ENCODE measurements at regions not wholly inside any gene's neighbourhood (a gene's known extent, or its start where the extent isn't known, plus 50 kb on each side); places are given as distances from the start of the nearest gene placed in this dataset.

DNA sequence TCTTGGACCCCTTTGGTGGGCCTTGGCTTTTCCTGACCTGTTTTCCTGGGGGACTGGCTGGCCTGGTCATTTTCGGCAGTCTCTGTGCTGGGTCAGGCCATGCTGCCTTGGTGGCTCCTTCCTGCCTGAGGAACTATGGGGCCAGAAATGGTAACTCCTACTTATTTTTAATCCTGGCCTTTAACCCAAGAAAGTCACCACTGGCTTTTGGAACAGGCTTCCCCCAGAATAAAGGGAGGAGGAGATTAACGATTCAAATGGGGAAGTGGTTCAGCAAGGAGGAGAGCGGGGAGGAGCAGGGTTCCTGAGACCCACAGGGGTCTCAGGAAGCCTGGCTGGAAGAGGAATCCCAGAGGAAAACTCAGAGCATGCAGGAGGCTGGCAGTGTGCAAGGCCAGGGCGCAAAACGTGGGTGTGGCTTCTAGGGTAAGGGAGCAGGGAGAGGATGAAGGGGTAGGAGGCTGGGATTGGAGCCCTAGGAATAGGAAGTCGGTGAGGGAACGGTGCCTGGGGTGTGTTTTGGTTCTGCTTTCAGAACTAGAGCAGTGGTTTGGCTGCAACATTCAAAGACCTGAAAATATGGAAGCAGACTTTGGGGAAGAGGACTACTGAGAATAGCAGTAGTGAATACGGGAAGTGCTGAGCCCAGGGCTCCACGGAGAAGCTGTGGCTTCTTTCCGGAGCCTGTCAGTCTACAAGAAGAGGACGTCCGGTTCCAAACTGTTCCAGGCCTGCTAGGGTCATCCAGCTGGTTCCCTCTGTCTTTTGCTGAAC lies 271.1 kb upstream of the KLF4 start:
- peak in 1 of 2 donors; percentile 1 for DNase-seq (ENCODE audit: low read depth in 2 of 2)

DNA sequence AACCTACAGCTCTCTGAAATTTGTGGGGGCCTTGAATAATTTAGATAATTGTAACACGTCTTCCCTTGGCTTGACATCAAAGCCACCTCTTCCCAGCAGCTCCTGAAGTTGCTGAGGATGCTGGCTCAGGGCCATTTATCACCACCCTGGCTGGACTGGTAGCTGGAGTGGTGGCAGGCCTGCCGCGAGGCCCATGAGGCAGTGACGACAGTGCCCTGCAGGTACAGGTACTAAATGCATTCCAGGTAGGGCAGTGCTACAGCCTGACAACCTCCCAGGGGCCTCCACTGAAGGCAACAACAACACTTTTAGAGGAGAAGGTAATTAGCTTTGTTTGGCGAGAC lies 270.2 kb upstream of the KLF4 start:
- no peak for DNase-seq (ENCODE audit: low read depth in 2 of 2)

DNA sequence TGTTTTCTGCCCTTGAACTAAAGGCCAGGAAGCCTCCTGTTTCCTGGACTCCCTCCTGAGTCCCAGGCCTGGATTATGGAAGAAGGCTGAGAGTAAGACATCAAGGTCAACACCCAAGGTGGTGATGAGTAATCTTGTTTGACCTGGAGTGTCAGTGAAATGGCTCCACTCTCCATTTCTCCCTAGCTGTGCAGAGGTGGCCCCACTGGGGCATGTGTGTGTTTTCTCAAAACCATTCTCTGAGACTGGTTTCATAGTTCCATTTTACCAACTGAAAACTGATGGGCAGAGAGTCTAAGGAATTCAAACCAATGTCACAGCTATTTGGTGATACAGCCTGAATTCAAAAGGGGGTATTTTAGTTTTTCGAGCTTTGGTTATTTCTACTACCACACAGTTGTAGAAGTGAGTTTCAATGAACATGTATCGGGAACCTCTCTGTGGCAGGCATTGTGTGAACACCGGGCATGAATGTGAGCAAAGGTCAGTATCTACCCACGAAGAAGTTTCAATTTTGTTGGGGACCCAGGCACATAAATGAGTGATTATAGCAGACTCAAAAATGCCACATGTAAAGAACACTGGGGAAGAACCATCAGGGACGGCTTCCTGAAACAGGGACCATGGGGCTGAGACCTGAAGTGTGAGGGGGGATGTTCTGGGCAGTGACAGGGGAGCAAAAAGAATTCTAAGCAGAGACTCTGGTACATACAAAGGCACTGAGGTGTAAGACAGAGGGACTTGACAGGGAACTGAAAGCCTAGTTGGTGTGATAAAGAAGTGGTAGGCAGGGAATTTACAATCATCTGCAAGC lies 269.6 kb upstream of the KLF4 start:
- no peak for DNase-seq (ENCODE audit: low read depth in 2 of 2)

DNA sequence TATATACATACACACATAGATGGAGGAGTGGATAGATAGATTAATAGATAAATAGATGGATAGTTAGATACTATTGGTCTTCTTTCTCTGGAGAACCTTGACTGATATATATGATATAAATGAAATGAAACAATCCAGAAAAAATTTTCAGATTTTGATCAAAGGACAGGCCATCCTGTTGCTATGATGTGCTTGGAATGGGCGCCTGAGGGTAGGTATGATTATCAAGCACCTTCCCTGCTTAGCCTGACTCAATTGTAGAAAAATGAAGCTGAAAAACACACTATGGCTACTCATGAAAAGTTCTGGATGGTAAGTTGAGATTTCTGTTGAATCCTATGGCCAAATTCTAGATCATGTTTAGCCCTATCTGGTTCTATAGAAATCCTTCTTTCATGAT lies 266.5 kb upstream of the KLF4 start:
- DNase-seq (ENCODE audit: low read depth in 2 of 2) = no peak

DNA sequence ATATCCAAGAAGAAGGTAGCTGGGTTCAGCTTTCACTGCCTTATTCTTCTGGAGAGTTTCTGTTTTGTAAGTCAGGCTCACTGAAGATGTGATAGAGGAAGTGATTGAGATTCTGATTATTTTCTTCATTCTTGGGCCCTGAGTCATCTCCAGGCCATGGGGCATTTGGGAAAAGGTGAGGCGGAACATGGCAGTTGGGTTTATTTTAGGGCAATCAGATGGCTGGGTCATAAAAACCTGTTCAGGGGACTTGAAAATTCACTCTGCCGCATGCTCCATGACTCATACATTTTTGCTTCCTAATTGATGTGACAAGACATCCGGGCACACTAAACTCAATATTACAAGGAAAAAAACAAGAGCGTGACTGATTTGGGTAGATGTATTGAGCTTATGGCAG lies 265.7 kb upstream of the KLF4 start:
- DNase-seq (ENCODE audit: low read depth in 2 of 2) = no peak

DNA sequence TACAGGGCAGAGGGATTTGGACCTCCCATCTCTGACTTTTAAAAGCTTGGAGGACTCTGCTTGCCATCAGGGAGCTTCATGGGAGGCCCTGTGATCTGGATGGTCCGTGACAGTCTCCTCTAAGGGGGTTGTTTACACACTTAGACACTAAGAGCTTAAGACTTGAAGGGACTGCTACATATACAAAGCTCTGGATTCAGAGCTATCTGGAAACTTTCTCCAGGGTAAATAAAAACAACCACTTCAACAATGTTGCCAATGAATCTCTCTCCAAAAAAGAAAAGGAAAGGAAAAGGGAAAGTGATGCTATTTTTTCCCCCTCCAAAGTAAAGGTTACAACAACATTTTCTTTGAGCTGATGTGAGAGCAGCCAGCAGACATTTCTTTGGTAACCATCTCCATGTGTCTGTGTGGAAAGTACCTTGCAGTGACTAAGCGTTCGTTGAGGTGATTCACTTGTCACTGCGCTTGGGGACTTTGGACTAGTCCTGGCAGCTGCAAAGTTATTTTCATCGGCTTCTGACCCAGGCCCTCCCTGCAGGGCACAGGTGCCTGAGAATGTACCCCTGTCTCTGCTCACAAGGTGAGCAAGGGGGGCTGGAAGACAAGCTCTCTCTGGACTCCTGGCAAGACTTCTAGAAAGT lies 262.1 kb upstream of the KLF4 start:
- no peak for DNase-seq (ENCODE audit: low read depth in 2 of 2)

DNA sequence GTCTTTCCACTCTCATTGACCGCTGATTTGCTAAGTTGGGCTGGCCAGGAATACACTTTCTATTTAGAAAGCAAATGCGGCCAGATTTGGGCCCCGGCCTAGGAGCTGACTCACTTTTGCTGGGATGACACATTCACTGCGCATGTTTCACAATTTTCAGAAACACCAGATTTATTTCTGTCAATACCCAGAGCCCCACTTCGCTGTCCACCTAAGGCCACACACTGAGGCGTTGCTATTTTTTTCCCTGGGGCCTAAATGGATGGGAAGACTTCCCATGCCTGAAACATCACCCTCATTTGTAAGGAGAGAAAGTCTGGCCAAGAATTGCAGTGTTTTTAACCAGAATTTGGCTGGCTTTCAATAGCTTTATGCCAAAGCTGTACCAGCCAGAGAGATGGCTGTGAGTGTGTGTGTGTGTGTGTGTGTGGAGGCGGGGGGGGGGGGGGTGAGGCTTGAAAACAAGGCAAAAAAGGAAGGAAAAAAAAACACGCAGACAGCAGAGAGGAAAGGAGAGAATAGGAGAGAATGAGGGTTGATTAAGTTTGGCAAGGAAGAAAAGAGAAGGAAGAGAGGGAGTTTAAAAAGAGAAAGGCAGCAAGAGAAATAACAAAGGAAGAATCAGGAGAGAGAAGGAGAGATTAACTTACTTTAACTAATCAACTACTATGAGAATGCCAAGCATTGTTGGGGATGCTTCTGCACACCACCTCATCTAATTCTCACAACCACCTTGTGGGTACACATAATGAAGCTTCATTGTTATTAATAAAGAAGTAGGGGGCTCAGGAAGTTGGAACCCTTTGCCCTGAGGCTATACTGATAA lies 261.4 kb upstream of the KLF4 start:
- DNase-seq (ENCODE audit: low read depth in 2 of 2) = no peak

DNA sequence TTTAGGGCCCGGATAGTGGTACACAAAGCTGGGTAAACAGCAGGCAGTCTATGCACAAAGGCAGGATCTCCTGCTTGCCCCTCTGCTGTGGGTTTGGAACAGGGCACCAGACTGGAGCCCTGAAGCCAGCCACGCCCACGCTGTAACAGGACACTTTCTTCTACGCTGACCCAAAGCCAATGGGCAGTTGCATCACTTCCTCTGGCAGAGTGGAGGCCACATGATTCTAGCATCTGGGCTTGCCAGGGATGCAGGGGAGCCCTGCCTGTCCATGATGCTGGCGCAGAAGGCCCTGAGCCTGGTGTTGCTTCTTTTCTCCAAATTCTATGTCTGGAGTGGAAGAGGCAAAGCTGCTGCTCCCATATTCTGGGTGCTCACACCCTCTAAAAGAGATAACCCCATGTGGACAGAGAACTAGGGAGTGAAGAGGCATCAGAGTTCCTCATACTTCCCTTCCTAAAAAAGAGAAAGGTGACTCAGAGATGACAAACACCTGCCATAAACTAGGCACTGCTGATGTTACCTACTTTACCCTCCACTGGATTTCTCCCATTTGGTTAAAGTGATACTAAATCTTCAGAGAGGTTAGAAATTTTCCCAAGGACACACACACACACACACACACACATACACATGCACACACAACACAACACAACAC lies 260.3 kb upstream of the KLF4 start:
- DNase-seq (ENCODE audit: low read depth in 2 of 2) = no peak

DNA sequence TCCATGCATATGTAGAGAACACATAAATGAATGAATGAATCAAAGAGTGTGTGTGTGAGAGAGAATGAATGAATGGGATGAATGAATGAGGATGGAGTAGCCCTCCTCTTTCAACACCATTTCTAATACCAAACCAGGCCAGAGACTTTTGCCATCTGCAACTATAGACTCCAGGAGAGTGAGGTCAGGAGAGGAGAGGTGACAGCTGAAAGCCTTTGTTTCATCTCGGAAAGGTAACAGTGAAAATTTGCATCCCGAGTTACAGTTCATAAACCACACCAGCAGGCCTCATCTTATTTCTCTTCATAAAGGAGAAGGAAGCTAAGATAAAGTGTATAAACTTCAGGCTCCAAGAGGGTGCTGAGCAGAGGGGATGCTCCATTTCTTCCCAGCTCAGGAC lies 255.3 kb upstream of the KLF4 start:
- no peak for DNase-seq (ENCODE audit: low read depth in 2 of 2)

DNA sequence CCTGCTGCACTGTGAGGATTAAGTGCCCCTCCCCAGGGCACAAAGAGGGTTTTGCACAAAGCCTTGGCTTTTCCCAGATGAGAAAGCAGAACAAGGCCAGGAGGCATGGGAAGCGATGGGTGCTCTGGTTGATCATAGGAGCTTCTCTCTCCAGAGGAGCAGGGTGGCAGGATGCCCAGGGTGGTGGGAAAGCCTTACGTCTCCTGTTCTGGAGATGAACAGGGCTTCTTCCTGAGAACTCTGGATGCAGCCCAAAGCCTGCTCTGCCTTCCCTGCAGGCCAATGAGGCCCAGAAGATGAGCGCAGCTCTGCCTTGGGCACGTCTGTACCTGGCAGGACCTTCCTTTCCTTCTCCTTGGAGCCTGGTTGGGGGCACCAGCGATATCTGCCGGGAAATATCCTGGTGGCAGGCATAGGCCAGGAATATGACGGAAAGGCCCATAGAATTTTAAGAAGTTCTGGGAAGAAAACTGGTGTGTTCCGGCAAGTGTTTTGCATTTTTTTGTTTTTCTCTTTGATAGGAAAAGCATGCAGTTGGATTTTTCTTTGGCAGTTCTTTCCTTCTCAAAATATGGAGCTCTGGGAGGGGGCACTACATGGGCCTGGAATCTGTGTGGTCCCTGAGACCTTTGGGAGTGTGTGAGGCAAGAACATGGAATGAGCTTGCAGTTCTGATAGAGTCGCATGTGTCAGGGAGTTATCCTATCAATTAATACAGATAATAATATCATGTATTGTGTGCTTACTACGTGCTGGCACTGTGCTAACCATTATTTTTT lies 253.2 kb upstream of the KLF4 start:
- no peak for DNase-seq (ENCODE audit: low read depth in 2 of 2)

DNA sequence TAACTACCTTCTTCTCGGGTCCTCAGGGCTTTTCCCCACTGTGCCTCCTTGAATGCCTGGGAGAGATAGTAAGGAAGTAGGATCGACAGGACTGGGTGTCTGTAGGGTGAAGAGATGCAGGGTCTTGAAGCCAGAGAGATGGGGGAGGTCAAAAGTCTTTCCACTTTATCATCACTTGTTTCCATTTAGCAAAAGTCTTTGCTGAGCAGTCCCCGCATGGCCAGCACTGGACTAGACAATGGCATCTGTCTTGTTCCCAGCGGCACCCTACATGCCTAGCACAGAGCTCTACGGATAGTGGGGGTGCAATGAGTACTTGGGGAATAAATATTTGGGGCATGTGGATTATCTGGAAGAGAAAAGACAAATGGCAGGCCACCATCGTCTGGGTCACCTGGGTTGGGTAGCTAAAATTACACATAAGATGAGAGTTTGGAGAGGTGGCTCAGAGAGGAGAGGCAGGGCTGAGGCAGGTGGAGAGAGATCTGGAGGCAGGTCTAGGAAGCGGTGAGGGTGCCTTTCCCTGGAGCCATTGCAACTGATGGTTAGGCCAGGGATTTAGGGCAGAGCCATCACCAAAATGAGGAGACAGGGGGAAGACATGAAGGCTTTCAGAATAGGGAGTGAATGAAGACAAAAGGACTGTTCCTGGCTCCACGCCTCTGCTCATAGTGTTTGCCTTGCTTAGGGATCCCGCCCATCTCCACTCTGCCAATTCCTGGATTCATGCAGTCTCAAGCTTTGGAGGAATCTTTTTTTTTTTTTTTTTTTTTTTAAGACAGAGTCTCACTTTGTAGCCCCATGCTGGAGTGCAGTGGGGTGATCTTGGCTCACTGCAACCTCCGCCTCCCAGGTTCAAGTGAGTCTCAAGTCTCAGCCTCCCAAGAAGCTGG lies 250.8 kb upstream of the KLF4 start:
- no peak for DNase-seq (ENCODE audit: low read depth in 2 of 2)

DNA sequence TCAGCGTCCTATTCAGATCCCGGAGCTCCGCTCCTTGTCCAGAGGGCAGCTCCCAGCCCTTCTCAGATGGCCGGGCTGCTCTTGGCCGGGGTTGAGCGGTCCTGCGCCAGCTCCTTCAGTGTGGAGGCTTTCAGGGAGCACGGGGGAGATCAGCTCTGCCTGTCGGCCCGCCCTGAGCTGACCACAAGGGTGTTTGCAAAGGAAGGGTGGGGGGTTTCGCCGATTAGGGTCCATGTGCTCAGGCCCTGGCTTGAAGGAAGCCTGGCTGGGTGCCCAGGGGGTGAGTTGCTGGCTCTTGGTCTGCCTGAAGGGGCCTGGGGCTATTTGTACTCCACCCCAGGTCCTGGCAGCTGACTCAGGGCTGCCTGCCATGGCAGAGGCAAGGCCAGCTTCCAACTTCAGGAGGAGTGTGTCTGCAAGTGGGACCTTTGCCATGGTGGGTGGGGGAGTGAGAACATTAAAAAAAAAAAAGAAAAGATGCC lies 250.1 kb upstream of the KLF4 start:
- DNase-seq (ENCODE audit: low read depth in 2 of 2) = no peak

DNA sequence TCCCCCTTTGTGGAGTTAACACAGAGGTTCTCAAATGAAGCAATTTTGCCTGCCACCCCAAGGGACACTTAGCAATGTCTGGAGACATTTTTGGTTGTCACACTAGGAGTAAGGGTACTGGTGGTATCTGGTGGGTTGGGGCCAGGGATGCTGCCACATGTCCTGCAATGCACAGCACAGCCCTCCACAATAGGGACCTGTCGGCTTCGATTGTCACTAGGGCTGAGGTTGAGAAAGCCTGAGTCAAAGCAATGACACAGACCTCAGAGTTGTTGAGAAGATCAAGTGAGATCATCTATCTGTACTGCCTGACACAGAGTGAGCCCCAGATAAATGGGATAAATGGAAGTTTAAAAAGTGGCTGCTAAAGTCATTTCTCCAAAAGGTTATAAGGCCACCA lies 249.2 kb upstream of the KLF4 start:
- DNase-seq (ENCODE audit: low read depth in 2 of 2) = no peak

DNA sequence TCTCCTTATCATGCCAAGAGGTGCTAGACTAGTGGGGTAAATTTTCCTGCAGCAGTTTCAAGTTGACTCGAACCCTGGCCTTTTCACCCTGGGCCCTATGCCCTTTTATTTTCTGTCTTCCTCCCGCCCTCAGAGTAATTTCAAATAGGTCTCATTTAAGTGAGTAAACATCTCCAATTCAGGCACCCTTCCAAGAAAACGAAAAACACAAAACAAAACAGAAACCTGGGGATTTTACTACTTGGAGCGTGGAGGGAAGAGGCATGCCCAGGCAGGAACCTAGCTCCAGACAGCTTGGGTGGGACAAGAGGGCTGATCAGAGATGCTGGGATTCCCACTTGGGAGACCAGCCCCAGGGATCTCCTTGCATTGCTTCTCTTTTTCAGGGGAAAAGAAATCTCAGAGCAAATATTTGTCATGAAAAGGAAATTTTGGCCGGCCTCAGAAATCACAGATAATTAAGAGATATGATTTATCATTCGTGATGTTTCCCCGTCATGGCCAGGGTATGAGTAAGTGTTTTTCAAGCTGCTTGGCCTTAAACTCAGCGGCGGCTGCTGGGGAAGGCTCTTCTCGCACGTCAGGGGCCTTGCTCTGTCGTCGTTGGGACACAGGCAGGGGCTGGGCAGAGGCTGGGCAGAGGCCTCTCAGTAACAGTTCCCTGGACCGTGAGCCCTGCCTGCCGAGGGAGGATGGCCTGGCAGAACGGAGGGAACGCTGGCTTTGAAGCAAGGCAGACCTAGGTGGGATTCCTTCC lies 248.6 kb upstream of the KLF4 start:
- no peak for DNase-seq (ENCODE audit: low read depth in 2 of 2)

DNA sequence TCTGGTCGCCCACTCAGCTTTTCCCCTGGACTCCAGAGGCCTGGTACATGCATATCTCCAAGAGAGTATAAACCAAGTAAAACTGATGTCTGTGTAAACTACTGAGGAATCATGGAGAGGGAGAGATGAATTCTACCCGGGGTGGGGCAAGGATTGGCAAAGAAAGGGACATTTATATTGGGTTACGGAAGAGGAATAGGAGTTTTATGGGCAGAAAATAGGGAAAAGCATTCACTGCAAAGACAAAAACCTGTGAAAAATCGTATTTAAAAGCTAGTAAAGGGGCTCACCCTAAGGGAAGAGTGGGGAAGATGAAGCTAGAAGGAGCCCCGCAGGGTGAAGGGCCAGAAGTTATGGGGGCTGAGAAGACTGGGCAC lies 248.0 kb upstream of the KLF4 start:
- DNase-seq (ENCODE audit: low read depth in 2 of 2) = no peak

DNA sequence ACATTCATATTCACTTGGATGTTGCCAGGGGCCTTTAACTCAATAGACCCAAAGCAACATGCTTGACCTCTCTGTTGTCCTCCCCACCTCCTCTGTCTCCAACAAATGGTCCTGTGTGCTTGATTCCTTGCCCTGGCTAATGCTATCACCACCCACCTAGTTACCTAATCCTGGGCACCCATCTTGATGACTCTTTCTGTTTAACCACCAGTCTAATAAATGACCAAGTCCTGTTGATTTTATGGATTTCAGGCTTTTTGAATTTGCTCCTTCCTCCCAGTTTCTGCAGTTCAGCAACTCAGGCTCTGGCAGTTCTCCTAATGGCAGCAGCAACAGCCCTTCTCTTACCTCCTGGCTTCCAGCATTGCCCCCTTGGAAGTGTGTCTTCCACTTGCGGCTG lies 246.3 kb upstream of the KLF4 start:
- no peak for DNase-seq (ENCODE audit: low read depth in 2 of 2)

DNA sequence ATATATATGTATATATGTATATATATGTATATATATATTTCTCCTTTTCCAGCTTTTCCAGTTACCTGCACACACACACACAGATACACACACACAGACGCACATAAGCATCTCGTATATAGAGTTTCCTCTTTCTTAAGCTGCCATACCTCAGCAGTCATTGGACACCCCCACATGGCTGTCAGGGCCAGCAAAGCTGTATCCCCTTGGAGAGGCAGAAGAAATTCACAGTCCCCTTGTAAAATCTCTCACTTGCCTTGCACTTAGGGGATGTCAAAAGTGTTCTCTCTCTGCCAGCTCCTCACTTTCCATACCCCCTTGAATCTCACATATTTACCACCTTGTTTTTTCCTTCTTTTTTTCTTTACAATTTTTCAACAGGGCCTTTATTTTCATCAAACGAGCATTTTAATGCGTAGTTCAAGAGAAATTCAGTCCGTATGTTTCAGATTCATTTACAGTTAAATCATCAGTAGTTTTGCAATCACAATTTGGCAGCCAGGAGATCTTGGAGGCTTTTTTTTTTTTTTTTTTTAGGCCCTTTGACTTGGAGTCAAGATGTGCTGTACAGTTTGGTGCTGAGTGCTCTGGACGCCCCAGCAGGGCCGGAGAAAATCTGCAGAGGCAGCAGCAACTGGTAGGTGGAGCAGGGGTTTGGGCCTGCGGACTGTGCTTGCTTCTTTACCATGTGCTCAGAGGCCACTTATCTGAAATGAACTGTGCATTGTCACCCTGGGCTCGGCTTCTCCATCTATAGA lies 244.9 kb upstream of the KLF4 start:
- no peak for DNase-seq (ENCODE audit: low read depth in 2 of 2)

DNA sequence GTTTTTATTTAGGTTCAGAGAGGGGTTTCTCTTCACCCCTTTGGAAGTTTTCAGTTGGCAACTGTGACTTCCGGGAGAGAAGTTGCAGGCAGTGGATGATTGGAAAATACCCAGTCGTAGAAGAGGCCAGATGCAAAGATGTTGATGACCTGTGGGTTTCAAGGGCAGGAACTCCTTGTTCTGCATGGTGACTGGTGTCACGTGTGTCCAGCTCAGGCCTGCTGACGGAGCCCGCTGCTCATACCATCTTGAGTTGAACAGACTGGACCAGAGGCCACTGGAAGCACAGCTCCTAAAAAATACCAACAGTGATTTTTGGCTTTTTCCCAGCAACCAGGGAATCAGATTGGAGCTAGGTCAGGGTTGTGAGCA lies 243.9 kb upstream of the KLF4 start:
- DNase-seq (ENCODE audit: low read depth in 2 of 2) = no peak

Measured in stimulated activated CD8-positive, alpha-beta memory T cell treated with anti-CD3 and anti-CD28 coated beads, Interleukin-7, amount 100 ng/mL, for 1 hour (primary cell).